ENCODE measurements at regions not wholly inside any gene's neighbourhood (a gene's known extent, or its start where the extent isn't known, plus 50 kb on each side); places are given as distances from the start of the nearest gene placed in this dataset.

- Mint-ChIP-seq H3K27ac (no peak overlapping the region), H3K4me1 (no peaks in the 10 kb centered on the region), H3K4me3 (no peak overlapping the region), H3K27me3 (ENCODE audit: low read depth in 3 of 3) (peaks cover 2 to 10% (median 9%) of the 10 kb centered on the region in 3 donors), H3K36me3 (no peaks in the 10 kb centered on the region), H3K9me3 (peaks cover 0 to 5% (median 2%) of the 10 kb centered on the region in 7 donors)
- no peaks in the 10 kb centered on the region for H3K79me2 ChIP-seq (ENCODE audit: insufficient read depth, low read length)
- no peaks in the 10 kb centered on the region for H3K36me3 ChIP-seq (replicated peaks in 1 of 2; ENCODE audit: control insufficient read depth in 1 of 2, insufficient read depth in 2 of 2, low read length in 2 of 2)
- no peaks in the 10 kb centered on the region for H3K4me1 ChIP-seq (ENCODE audit: control insufficient read depth in 1 of 2, insufficient read depth in 2 of 2, low read length in 2 of 2)
- no peak overlapping the region for H3K4me3 ChIP-seq (replicated peaks in 1 of 3; ENCODE audit: low read depth in 2 of 3, low read length in 3 of 3)
- no peak overlapping the region for H3K9ac ChIP-seq (ENCODE audit: insufficient read depth, low read length, poor library complexity, severe bottlenecking)
- H2AFZ ChIP-seq (ENCODE audit: insufficient read depth, low read depth, low read length, poor library complexity, severe bottlenecking), result no peak overlapping the region
- H3K27ac ChIP-seq (ENCODE audit: low read depth in 1 of 2, low read length in 2 of 2), result no peak overlapping the region
- H3K4me2 ChIP-seq (replicated peaks; ENCODE audit: extremely low read depth, low read length, poor library complexity, severe bottlenecking), result no peak overlapping the region
- no peaks in the 10 kb centered on the region for H3K27me3 ChIP-seq (ENCODE audit: control insufficient read depth in 2 of 2, insufficient read depth in 2 of 2, low read length in 2 of 2)
- DNase-seq, result no peak
- TF ChIP-seq CTCF (IDR thresholded peaks at IDR 0.05), result no peak
- intact Hi-C loops (cut with micrococcal nuclease), result no loop called here
- H4K20me1 ChIP-seq (ENCODE audit: insufficient read depth, low read length), result no peaks in the 10 kb centered on the region
- no peaks in the 10 kb centered on the region for H3K9me3 ChIP-seq (replicated peaks in 1 of 2; ENCODE audit: control insufficient read depth in 1 of 2, insufficient read depth in 1 of 2, low read length in 2 of 2)
Observed at GRCh38 chr10:33632432-33632831, 298.0 kb upstream of the NRP1 start.

- TF ChIP-seq CTCF (IDR thresholded peaks at IDR 0.05), result no peak
- H3K9me3 ChIP-seq (replicated peaks in 1 of 2; ENCODE audit: control insufficient read depth in 1 of 2, insufficient read depth in 1 of 2, low read length in 2 of 2), result no peaks in the 10 kb centered on the region
- H3K27me3 ChIP-seq (ENCODE audit: control insufficient read depth in 2 of 2, insufficient read depth in 2 of 2, low read length in 2 of 2), result no peaks in the 10 kb centered on the region
- whole genome bisulfite sequencing (ENCODE audit: insufficient coverage), result 94% methylated on average over 2 of the region's 3 CpGs
- no peak overlapping the region for H3K4me3 Mint-ChIP-seq
- intact Hi-C loops (cut with micrococcal nuclease), result no loop called here
- H3K27me3 Mint-ChIP-seq (ENCODE audit: low read depth in 3 of 3), result peaks cover 2 to 10% (median 9%) of the 10 kb centered on the region in 3 donors
- peaks cover 0 to 3% (median 0%) of the 10 kb centered on the region in 7 donors for H3K9me3 Mint-ChIP-seq
- H3K9ac ChIP-seq (ENCODE audit: insufficient read depth, low read length, poor library complexity, severe bottlenecking), result no peak overlapping the region
- no peak overlapping the region for H2AFZ ChIP-seq (ENCODE audit: insufficient read depth, low read depth, low read length, poor library complexity, severe bottlenecking)
- H4K20me1 ChIP-seq (ENCODE audit: insufficient read depth, low read length), result no peaks in the 10 kb centered on the region
- H3K4me2 ChIP-seq (replicated peaks; ENCODE audit: extremely low read depth, low read length, poor library complexity, severe bottlenecking), result no peak overlapping the region
- no peak overlapping the region for H3K4me3 ChIP-seq (replicated peaks in 1 of 3; ENCODE audit: low read depth in 2 of 3, low read length in 3 of 3)
- H3K4me1 ChIP-seq (ENCODE audit: control insufficient read depth in 1 of 2, insufficient read depth in 2 of 2, low read length in 2 of 2), result no peaks in the 10 kb centered on the region
- no peaks in the 10 kb centered on the region for H3K4me1 Mint-ChIP-seq
- no peak overlapping the region for H3K27ac ChIP-seq (ENCODE audit: low read depth in 1 of 2, low read length in 2 of 2)
- no peaks in the 10 kb centered on the region for H3K36me3 ChIP-seq (replicated peaks in 1 of 2; ENCODE audit: control insufficient read depth in 1 of 2, insufficient read depth in 2 of 2, low read length in 2 of 2)
- no peaks in the 10 kb centered on the region for H3K36me3 Mint-ChIP-seq
- no peak overlapping the region for H3K27ac Mint-ChIP-seq
- H3K79me2 ChIP-seq (ENCODE audit: insufficient read depth, low read length), result no peaks in the 10 kb centered on the region
- DNase-seq, result no peak
Observed at GRCh38 chr10:33631991-33632390, 297.5 kb upstream of the NRP1 start.

Data from CD14-positive monocyte (primary cell).